PC-3 (cell line): ENCODE measurements at regions not wholly inside any gene's neighbourhood (a gene's known extent, or its start where the extent isn't known, plus 50 kb on each side); places are given as distances from the start of the nearest gene placed in this dataset.

ENCODE experiments used
- EZH2 ChIP-seq: fragments of 300-600 bp; sonication (generic); IDR thresholded peaks from one replicate; pipeline ENCODE4 v1.6.1; 2017; ENCODE audit warnings: antibody characterized with exemption, mild to moderate bottlenecking, low read length; ENCODE audit not compliant: unreplicated experiment
- EZH2phosphoT487 ChIP-seq: fragments of 300-600 bp; sonication (generic); IDR thresholded peaks from 2 replicates; pipeline ENCODE4 v1.6.1; 2018; ENCODE audit warnings: mild to moderate bottlenecking, antibody characterized with exemption, low read length, borderline replicate concordance
- TF ChIP-seq, protein P1 (sequence below): fragments of 300-600 bp; sonication (generic); conservative IDR thresholded peaks from 2 replicates; pipeline ENCODE4 v1.5.1; 2017; ENCODE audit warnings: antibody characterized with exemption, low read depth, mild to moderate bottlenecking, low read length

DNA sequence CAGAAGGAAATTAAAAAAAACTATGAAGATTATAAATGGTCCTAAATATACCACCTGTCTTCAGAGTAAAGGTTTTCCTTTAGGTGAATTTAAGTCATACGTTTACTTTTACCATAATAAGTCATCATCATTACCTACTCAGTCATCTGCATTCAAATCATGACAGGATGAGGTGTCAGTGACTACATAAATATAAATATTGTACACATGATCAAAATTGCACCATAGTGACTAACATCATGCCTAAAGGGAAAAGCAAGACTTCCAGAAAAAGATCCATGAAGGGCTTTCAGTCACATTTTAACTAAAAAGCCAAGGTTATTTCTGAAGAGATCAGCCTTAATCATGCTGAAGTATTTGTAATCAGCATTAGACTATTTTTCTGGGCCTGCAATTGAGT lies 759.9 kb upstream of the FLRT2 start:
- TF ChIP-seq, protein P1, sequence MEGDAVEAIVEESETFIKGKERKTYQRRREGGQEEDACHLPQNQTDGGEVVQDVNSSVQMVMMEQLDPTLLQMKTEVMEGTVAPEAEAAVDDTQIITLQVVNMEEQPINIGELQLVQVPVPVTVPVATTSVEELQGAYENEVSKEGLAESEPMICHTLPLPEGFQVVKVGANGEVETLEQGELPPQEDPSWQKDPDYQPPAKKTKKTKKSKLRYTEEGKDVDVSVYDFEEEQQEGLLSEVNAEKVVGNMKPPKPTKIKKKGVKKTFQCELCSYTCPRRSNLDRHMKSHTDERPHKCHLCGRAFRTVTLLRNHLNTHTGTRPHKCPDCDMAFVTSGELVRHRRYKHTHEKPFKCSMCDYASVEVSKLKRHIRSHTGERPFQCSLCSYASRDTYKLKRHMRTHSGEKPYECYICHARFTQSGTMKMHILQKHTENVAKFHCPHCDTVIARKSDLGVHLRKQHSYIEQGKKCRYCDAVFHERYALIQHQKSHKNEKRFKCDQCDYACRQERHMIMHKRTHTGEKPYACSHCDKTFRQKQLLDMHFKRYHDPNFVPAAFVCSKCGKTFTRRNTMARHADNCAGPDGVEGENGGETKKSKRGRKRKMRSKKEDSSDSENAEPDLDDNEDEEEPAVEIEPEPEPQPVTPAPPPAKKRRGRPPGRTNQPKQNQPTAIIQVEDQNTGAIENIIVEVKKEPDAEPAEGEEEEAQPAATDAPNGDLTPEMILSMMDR: no peak
- TF ChIP-seq EZH2 (no peak), EZH2phosphoT487 (no peak)
